GM12878 (cell line): ENCODE measurements at regions not wholly inside any gene's neighbourhood (a gene's known extent, or its start where the extent isn't known, plus 50 kb on each side); places are given as distances from the start of the nearest gene placed in this dataset.

Experiments used
- ATAC-seq: fragments of 200-7000 bp; cut with Tn5 transposase; 3 replicates; pipeline ENCODE4 v1.9.1; 2020; ENCODE audit warnings: mild to moderate bottlenecking, moderate library complexity
- BruUV-seq: library from RNA; stranded (reverse); fragments of 400-500 nt; replicated peaks from 2 replicates; lab custom pipeline; 2021; lab: Mats Ljungman, UMichigan
- CTCF ChIA-PET: fragments of 300-600 bp; sonication (Branson Sonifier 250); formaldehyde crosslinking; extraction: SDS; loops from one replicate; lab custom pipeline; 2021; ENCODE audit warnings: inconsistent platforms; lab: Yijun Ruan, JAX
- POLR2A ChIA-PET: fragments of 350-600 bp; formaldehyde crosslinking; extraction: SDS; loops from one replicate; lab custom pipeline; 2021; ENCODE audit warnings: inconsistent platforms; lab: Charles Lee
- RAD21 ChIA-PET: fragments of 300-600 bp; sonication (Branson Sonifier 250); formaldehyde crosslinking; loops from one replicate; lab custom pipeline; 2023; ENCODE audit warnings: antibody characterized with exemption; ENCODE audit not compliant: unreplicated experiment; lab: Charles Lee
- SMC1A ChIA-PET: fragments of 300-600 bp; sonication (Branson Sonifier 250); formaldehyde crosslinking; loops from one replicate; lab custom pipeline; 2023; ENCODE audit not compliant: unreplicated experiment, uncharacterized antibody; lab: Charles Lee
- DNase-seq: peaks from one replicate; pipeline ENCODE4 v3.0.0-alpha.2; 2011; ENCODE audit warnings: low read depth, low spot score
- FAIRE-seq: peaks from 3 replicates; lab custom pipeline; 2011; peaks lifted over from hg19 to GRCh38; lab: Jason Lieb, UNC
- H2AFZ ChIP-seq: 2 replicates; pipeline ENCODE4 v1.6.0; 2011; ENCODE audit warnings: low read depth, low read length, control low read depth; ENCODE audit not compliant: control insufficient read depth
- H3K27ac ChIP-seq: 2 replicates; pipeline ENCODE4 v1.5.1; 2011; ENCODE audit warnings: control low read depth; ENCODE audit not compliant: control insufficient read depth, insufficient read depth
- H3K27me3 ChIP-seq, 2 experiments: replicated peaks in 1 of 2; 2 replicates each; pipeline versions ENCODE4 v1.6.0 to v1.6.1; 2011; ENCODE audit warnings: low read length in 1 of 2; ENCODE audit not compliant: control insufficient read depth in 2 of 2, insufficient read depth in 2 of 2
- H3K36me3 ChIP-seq, 2 experiments: 2 replicates each; pipeline ENCODE4 v1.5.1; 2011; ENCODE audit warnings: low read length in 1 of 2; ENCODE audit not compliant: control insufficient read depth in 2 of 2, insufficient read depth in 2 of 2
- H3K4me1 ChIP-seq: 2 replicates; pipeline ENCODE4 v1.6.1; 2011; ENCODE audit warnings: mild to moderate bottlenecking, low read length, moderate library complexity, mixed read lengths; ENCODE audit not compliant: control insufficient read depth, insufficient read depth
- H3K4me2 ChIP-seq: 2 replicates; pipeline ENCODE4 v1.6.0; 2011; ENCODE audit warnings: control low read depth; ENCODE audit not compliant: control insufficient read depth, insufficient read depth
- H3K4me3 ChIP-seq: fragments of 200-600 bp; sonication (generic); 2 replicates; pipeline ENCODE4 v1.5.1; 2016
- H3K79me2 ChIP-seq: 2 replicates; pipeline ENCODE4 v1.6.0; 2011; ENCODE audit warnings: low read length; ENCODE audit not compliant: control insufficient read depth, insufficient read depth
- H3K9ac ChIP-seq: 2 replicates; pipeline ENCODE4 v1.8.0; 2011; ENCODE audit warnings: low read length, control low read depth, mixed read lengths; ENCODE audit not compliant: control insufficient read depth, insufficient read depth
- H3K9me3 ChIP-seq: replicated peaks from 3 replicates; pipeline ENCODE4 v1.5.1; 2011; ENCODE audit warnings: mild to moderate bottlenecking, low read length; ENCODE audit not compliant: control insufficient read depth, insufficient read depth
- H4K20me1 ChIP-seq: 2 replicates; pipeline ENCODE4 v1.6.0; 2011; ENCODE audit not compliant: control insufficient read depth, insufficient read depth
- ATF7 ChIP-seq: fragments of 450-650 bp; IDR thresholded peaks from 2 replicates; pipeline ENCODE4 v1.6.1; 2016; ENCODE audit warnings: low read depth, mild to moderate bottlenecking
- CHD2 ChIP-seq: IDR thresholded peaks from 2 replicates; pipeline ENCODE4 v1.6.1; 2011; ENCODE audit warnings: low read depth, low read length, improper control_type of control experiment, borderline replicate concordance
- GABPA ChIP-seq: IDR thresholded peaks from 2 replicates; pipeline ENCODE4 v1.6.1; 2014; ENCODE audit warnings: antibody characterized with exemption, low read depth, mild to moderate bottlenecking, inconsistent platforms
- IKZF2 ChIP-seq, 2 experiments: fragments of 450-650 bp; IDR thresholded peaks; 2 replicates each; pipeline ENCODE4 v1.6.1; 2017; ENCODE audit warnings: mild to moderate bottlenecking in 2 of 2, moderate library complexity in 2 of 2
- NFYA ChIP-seq: IDR thresholded peaks from 2 replicates; pipeline ENCODE4 v1.6.1; 2011; ENCODE audit warnings: low read depth, mild to moderate bottlenecking, low read length, improper control_type of control experiment, borderline replicate concordance
- NFYB ChIP-seq: IDR thresholded peaks from 2 replicates; pipeline ENCODE4 v1.6.1; 2011; ENCODE audit warnings: low read depth, mild to moderate bottlenecking, low read length, improper control_type of control experiment, moderate library complexity; ENCODE audit not compliant: insufficient read depth
- NR2C1 ChIP-seq: fragments of 450-650 bp; IDR thresholded peaks from 2 replicates; pipeline ENCODE4 v1.6.1; 2017; ENCODE audit warnings: antibody characterized with exemption, mild to moderate bottlenecking, moderate library complexity
- TCF7 ChIP-seq: IDR thresholded peaks from 2 replicates; pipeline ENCODE4 v1.6.1; 2014; ENCODE audit warnings: antibody characterized with exemption, borderline replicate concordance
- ZZZ3 ChIP-seq: IDR thresholded peaks from 2 replicates; pipeline ENCODE4 v1.6.1; 2011; ENCODE audit warnings: low read depth; ENCODE audit not compliant: control insufficient read depth, insufficient read length
- WGBS: methylation state at CpG from one replicate; pipeline ENCODE4 v1.1.6; 2016; ENCODE audit warnings: low lambda C conversion rate; ENCODE audit not compliant: insufficient replicate concordance, insufficient coverage; ENCODE audit errors: missing lambda C conversion rate; 5-methylcytosine and 5-hydroxymethylcytosine counted together
- in situ Hi-C: fragments of 300-500 bp; cut with MboI; formaldehyde crosslinking; loops from 9 replicates; pipeline ENCODE4 v1.14.3; 2018; ENCODE audit warnings: mixed read lengths
- intact Hi-C: fragments of 100-400 bp; cut with micrococcal nuclease; formaldehyde crosslinking; loops from one replicate; pipeline ENCODE4 v1.14.2; 2022; ENCODE audit not compliant: unreplicated experiment
- TF ChIP-seq, protein P1 (sequence below): fragments of 150-350 bp; IDR thresholded peaks from 2 replicates; pipeline ENCODE4 v1.6.1; 2014; ENCODE audit warnings: mild to moderate bottlenecking, low read depth, low read length
- TF ChIP-seq, protein P2 (sequence below), 3 experiments: IDR thresholded peaks in 2 of 3; conservative IDR thresholded peaks in 1 of 3; 2 replicates each; pipeline ENCODE4 v1.5.1; 2011; ENCODE audit warnings: low read depth in 3 of 3, low read length in 3 of 3, mild to moderate bottlenecking in 3 of 3, control low read depth in 2 of 3, moderate library complexity in 2 of 3, inconsistent platforms in 1 of 3, mixed read lengths in 1 of 3; ENCODE audit not compliant: control insufficient read depth in 2 of 3, insufficient read depth in 1 of 3; ENCODE audit errors: extremely low read depth in 1 of 3

DNA sequence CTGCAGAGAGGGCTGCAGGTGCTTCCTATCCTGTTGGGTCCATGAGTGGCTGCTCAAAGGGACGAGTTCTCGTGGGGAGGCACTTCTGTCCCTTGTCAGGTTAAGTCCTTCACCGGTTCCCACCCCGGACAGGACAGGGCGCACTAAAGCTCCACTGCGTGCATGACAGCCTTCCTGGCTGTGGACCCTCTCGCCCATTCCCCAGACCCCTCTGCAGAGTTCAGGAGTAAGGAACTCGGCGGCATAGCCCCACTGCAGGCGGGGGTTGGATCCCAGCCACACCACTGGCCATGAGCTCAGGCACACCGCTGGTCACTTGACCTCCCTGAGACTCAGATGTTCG lies 147.5 kb upstream of the ID2 start (continued):
- TF ChIP-seq NFYB (no peak), GABPA (no peak)

DNA sequence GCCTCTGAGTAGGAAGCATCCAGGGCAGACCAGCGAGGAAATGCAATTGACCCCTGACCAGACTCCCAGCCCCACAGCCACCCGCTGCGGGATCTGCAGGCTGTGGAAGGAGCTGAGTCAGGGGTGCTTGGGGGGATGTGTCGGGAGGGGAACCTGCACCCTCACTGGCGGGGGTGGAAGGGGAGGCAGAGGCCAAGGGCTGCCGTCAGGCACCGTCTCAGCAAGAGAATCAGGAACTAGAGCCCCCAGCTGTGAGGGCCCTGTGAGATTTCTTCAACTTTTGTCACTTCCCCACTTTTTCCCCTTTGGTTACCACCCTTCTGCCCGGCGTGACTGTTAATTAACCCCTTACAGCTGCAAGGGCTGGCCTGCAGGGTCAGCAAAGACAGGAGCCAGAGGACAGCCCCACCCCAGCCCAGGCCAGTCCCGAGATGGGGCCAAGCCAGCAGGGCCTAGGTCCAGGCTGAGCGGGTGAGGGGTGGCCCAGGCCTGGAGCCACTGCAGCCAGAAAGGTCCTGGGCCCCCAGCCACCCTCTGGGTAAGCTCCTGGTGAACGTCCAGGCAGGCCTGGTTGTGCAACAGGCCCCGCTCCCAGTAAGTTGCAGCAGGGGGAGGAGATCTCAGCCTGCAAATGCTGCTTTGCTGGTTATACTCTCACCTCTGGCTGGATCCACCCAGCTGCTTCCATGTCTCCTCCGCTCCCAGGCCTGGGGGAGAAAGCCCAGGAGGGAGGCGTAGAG lies 147.0 kb upstream of the ID2 start:
- no peak for DNase-seq
- no peak for FAIRE-seq

More for the DNA sequence above, 147.0 kb upstream of the ID2 start:
- Histone ChIP-seq H3K27ac (no peak overlapping the region), H3K27me3 (no peaks in the 10 kb centered on the region), H3K79me2 (no peaks in the 10 kb centered on the region), H2AFZ (no peak overlapping the region), H3K4me2 (no peak overlapping the region), H4K20me1 (no peaks in the 10 kb centered on the region), H3K4me1 (peaks cover 15% of the 10 kb centered on the region), H3K9ac (no peak overlapping the region), H3K9me3 (peaks cover 11% of the 10 kb centered on the region; the same call in 2 of the 3 replicates), H3K4me3 (no peak overlapping the region), H3K36me3 (no peaks in the 10 kb centered on the region)
- SMC1A ChIA-PET: interaction anchor here (1.1 to 10.9 kb wide), 2 partner anchors 13 to 41 kb away, joined by 3 to 284 read pairs; no protein-coding TSS in a partner anchor
- no TSS peak for BruUV-seq
- intact Hi-C loops (no loop called here), in situ Hi-C loops (no loop called here)
- POLR2A ChIA-PET: no interaction called here
- RAD21 ChIA-PET: no interaction called here
- CTCF ChIA-PET: no interaction called here
- TF ChIP-seq CHD2 (no peak), GABPA (no peak), IKZF2 (IDR thresholded peaks at IDR 0.05) (no peak), TCF7 (no peak), ATF7 (no peak), NFYA (no peak), ZZZ3 (no peak), NR2C1 (no peak)
- TF ChIP-seq, protein P1, sequence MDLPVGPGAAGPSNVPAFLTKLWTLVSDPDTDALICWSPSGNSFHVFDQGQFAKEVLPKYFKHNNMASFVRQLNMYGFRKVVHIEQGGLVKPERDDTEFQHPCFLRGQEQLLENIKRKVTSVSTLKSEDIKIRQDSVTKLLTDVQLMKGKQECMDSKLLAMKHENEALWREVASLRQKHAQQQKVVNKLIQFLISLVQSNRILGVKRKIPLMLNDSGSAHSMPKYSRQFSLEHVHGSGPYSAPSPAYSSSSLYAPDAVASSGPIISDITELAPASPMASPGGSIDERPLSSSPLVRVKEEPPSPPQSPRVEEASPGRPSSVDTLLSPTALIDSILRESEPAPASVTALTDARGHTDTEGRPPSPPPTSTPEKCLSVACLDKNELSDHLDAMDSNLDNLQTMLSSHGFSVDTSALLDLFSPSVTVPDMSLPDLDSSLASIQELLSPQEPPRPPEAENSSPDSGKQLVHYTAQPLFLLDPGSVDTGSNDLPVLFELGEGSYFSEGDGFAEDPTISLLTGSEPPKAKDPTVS: no peak
- TF ChIP-seq, protein P2, sequence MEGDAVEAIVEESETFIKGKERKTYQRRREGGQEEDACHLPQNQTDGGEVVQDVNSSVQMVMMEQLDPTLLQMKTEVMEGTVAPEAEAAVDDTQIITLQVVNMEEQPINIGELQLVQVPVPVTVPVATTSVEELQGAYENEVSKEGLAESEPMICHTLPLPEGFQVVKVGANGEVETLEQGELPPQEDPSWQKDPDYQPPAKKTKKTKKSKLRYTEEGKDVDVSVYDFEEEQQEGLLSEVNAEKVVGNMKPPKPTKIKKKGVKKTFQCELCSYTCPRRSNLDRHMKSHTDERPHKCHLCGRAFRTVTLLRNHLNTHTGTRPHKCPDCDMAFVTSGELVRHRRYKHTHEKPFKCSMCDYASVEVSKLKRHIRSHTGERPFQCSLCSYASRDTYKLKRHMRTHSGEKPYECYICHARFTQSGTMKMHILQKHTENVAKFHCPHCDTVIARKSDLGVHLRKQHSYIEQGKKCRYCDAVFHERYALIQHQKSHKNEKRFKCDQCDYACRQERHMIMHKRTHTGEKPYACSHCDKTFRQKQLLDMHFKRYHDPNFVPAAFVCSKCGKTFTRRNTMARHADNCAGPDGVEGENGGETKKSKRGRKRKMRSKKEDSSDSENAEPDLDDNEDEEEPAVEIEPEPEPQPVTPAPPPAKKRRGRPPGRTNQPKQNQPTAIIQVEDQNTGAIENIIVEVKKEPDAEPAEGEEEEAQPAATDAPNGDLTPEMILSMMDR (IDR thresholded peaks at IDR 0.05 in 2 of 3, conservative IDR thresholded peaks at IDR 0.05 in 1 of 3; ENCODE audit: control insufficient read depth in 2 of 3, extremely low read depth in 1 of 3, insufficient read depth in 1 of 3, low read depth in 3 of 3, low read length in 3 of 3): no peak
- no peak; the same call in 2 of the 3 replicates for ATAC-seq
- 59% methylated on average over 15 of the region's 15 CpGs for WGBS
